ENCODE measurements at regions not wholly inside any gene's neighbourhood (a gene's known extent, or its start where the extent isn't known, plus 50 kb on each side); places are given as distances from the start of the nearest gene placed in this dataset.

- Histone ChIP-seq H3K27ac (ENCODE audit: low read depth, low read length) (no peak overlapping the region), H3K36me3 (ENCODE audit: control insufficient read depth, low read length) (no peaks in the 10 kb centered on the region), H4K20me1 (ENCODE audit: control insufficient read depth, insufficient read depth, low read depth, low read length) (no peaks in the 10 kb centered on the region), H3K4me1 (ENCODE audit: control insufficient read depth, low read length) (no peaks in the 10 kb centered on the region), H3K4me3 (ENCODE audit: low read length) (no peak overlapping the region), H3K9me2 (replicated peaks; ENCODE audit: control insufficient read depth, low read length) (no peaks in the 10 kb centered on the region), H3F3A (ENCODE audit: control insufficient read depth, insufficient read depth) (no peaks in the 10 kb centered on the region), H3K79me2 (ENCODE audit: control insufficient read depth, low read length) (no peaks in the 10 kb centered on the region), H3K4me2 (ENCODE audit: low read length) (no peak overlapping the region), H3K27me3 (ENCODE audit: control insufficient read depth, low read length) (no peaks in the 10 kb centered on the region), H3K9me3 (ENCODE audit: control insufficient read depth, insufficient read depth, low read length) (no peaks in the 10 kb centered on the region)
- TF ChIP-seq, protein P1, sequence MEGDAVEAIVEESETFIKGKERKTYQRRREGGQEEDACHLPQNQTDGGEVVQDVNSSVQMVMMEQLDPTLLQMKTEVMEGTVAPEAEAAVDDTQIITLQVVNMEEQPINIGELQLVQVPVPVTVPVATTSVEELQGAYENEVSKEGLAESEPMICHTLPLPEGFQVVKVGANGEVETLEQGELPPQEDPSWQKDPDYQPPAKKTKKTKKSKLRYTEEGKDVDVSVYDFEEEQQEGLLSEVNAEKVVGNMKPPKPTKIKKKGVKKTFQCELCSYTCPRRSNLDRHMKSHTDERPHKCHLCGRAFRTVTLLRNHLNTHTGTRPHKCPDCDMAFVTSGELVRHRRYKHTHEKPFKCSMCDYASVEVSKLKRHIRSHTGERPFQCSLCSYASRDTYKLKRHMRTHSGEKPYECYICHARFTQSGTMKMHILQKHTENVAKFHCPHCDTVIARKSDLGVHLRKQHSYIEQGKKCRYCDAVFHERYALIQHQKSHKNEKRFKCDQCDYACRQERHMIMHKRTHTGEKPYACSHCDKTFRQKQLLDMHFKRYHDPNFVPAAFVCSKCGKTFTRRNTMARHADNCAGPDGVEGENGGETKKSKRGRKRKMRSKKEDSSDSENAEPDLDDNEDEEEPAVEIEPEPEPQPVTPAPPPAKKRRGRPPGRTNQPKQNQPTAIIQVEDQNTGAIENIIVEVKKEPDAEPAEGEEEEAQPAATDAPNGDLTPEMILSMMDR (IDR thresholded peaks at IDR 0.05; ENCODE audit: low read depth, low read length, poor library complexity, severe bottlenecking) = no peak
- no peak for TF ChIP-seq EZH2phosphoT487 (IDR thresholded peaks at IDR 0.05; ENCODE audit: borderline replicate concordance, low read length)
Measured at GRCh38 chr14:94689985-94690400, 77.8 kb downstream of the SERPINA3 start.

- TF ChIP-seq EZH2phosphoT487 (IDR thresholded peaks at IDR 0.05; ENCODE audit: borderline replicate concordance, low read length) = no peak
- TF ChIP-seq, protein P1 (IDR thresholded peaks at IDR 0.05; ENCODE audit: low read depth, low read length, poor library complexity, severe bottlenecking) = peak; percentile 95
- no peak overlapping the region for H3K4me3 ChIP-seq (ENCODE audit: low read length)
Measured at GRCh38 chr14:94689218-94689984, 77.2 kb downstream of the SERPINA3 start.

DNA sequence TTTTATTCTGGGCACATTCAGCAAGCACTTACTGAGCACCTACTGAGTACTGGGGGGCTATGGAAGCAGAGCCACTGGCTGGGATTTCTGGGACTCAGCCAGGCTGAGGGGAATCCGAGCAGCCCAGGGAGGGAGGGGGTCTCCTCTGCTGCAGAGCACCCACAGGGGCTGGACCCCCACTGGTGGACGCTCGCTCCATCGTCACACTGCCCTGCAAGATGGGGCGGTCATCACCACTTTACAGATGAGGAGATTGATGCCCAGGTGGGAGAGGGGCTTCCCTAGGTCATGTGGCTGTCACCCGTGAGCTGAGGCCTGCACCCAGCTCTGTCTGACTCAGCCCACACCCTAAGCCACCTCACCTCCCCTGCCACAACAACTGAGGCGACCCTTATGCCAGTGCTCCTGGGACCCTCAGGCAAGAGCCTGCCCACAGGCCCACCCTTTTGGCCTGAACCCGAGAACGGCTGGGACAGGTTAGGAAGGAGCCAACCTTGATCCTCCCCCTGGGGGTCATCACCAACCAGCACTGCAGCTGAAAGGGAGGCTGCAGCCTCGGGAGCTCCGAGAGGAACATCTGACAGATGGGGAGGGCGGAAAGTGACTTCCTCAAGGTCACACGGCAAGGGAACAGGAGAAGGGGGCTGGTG, 74.4 kb downstream of the SERPINA3 start:
- TF ChIP-seq EZH2phosphoT487 (IDR thresholded peaks at IDR 0.05; ENCODE audit: borderline replicate concordance, low read length) = no peak
- TF ChIP-seq, protein P1 (IDR thresholded peaks at IDR 0.05; ENCODE audit: low read depth, low read length, poor library complexity, severe bottlenecking) = no peak
- H3K27me3 ChIP-seq (ENCODE audit: control insufficient read depth, low read length) = no peaks in the 10 kb centered on the region
- no peaks in the 10 kb centered on the region for H3K9me2 ChIP-seq (replicated peaks; ENCODE audit: control insufficient read depth, low read length)
- no peak overlapping the region for H3K27ac ChIP-seq (ENCODE audit: low read depth, low read length)
- H3K79me2 ChIP-seq (ENCODE audit: control insufficient read depth, low read length) = no peaks in the 10 kb centered on the region
- H4K20me1 ChIP-seq (ENCODE audit: control insufficient read depth, insufficient read depth, low read depth, low read length) = no peaks in the 10 kb centered on the region
- no peaks in the 10 kb centered on the region for H3K9me3 ChIP-seq (ENCODE audit: control insufficient read depth, insufficient read depth, low read length)
- H3K4me2 ChIP-seq (ENCODE audit: low read length) = no peak overlapping the region
- no peaks in the 10 kb centered on the region for H3K36me3 ChIP-seq (ENCODE audit: control insufficient read depth, low read length)
- no peak overlapping the region for H3K4me3 ChIP-seq (ENCODE audit: low read length)
- no peaks in the 10 kb centered on the region for H3F3A ChIP-seq (ENCODE audit: control insufficient read depth, insufficient read depth)
- no peaks in the 10 kb centered on the region for H3K4me1 ChIP-seq (ENCODE audit: control insufficient read depth, low read length)

More at GRCh38 chr14:94689218-94689984, 77.2 kb downstream of the SERPINA3 start:
- no peaks in the 10 kb centered on the region for H3F3A ChIP-seq (ENCODE audit: control insufficient read depth, insufficient read depth)
- H3K79me2 ChIP-seq (ENCODE audit: control insufficient read depth, low read length) = no peaks in the 10 kb centered on the region
- H3K9me3 ChIP-seq (ENCODE audit: control insufficient read depth, insufficient read depth, low read length) = no peaks in the 10 kb centered on the region
- no peaks in the 10 kb centered on the region for H3K9me2 ChIP-seq (replicated peaks; ENCODE audit: control insufficient read depth, low read length)
- no peaks in the 10 kb centered on the region for H4K20me1 ChIP-seq (ENCODE audit: control insufficient read depth, insufficient read depth, low read depth, low read length)
- no peaks in the 10 kb centered on the region for H3K27me3 ChIP-seq (ENCODE audit: control insufficient read depth, low read length)
- no peak overlapping the region for H3K4me2 ChIP-seq (ENCODE audit: low read length)
- H3K27ac ChIP-seq (ENCODE audit: low read depth, low read length) = no peak overlapping the region
- H3K36me3 ChIP-seq (ENCODE audit: control insufficient read depth, low read length) = no peaks in the 10 kb centered on the region
- H3K4me1 ChIP-seq (ENCODE audit: control insufficient read depth, low read length) = no peaks in the 10 kb centered on the region
